ENCODE measurements at regions not wholly inside any gene's neighbourhood (a gene's known extent, or its start where the extent isn't known, plus 50 kb on each side); places are given as distances from the start of the nearest gene placed in this dataset.

DNA sequence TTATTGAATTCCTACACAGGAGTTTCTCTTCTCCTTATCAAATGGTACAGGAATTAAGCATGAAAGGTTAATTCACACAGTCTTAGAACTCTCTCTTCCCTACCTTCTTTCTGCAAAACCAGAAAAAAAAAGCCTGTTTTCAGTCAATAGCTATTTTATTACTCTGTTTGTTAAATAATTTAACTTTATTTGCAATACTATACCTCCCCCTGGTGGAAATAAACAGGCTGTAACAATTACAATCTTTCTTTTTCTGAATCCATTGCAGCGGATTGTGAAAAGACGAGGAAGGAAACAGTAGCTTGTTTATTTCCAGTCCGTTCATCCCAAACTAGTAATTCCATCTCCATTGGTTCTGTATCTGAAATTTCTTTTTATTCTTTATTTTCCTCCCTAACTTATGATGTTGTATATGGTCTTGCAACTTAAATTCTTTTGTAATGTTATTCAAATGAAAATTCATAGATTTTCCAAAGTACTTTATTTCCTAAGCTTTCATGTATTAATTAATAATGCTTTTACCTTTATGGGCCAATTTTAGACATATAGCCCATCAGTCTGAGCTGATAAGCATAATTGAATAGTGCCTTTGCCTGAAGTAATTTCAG, 165.2 kb downstream of the SH3BP4 start:
- Histone ChIP-seq H3K4me1 (ENCODE audit: control insufficient read depth in 2 of 3, insufficient read depth in 2 of 3, low read depth in 1 of 3, low read length in 3 of 3) (no peaks in the 10 kb centered on the region), H3K36me3 (ENCODE audit: control insufficient read depth in 2 of 3, insufficient read depth in 3 of 3, low read length in 3 of 3) (no peaks in the 10 kb centered on the region), H3K27ac (ENCODE audit: low read depth in 2 of 2, low read length in 2 of 2) (no peak overlapping the region), H3K9me3 (ENCODE audit: control insufficient read depth in 2 of 3, insufficient read depth in 1 of 3, low read length in 3 of 3) (no peaks in the 10 kb centered on the region), H3K4me3 (ENCODE audit: low read length in 3 of 3) (no peak overlapping the region), H3K9ac (ENCODE audit: low read length in 3 of 3) (no peak overlapping the region), H3K27me3 (ENCODE audit: control insufficient read depth, insufficient read depth, low read length) (no peaks in the 10 kb centered on the region)
- FAIRE-seq (peak; percentile 95), DNase-seq (peak in 2 of 5 donors; percentile 65 to 79)
- intact Hi-C loops (cut with DNase I): no loop called here
- peak; percentile 75 for TF ChIP-seq CTCF (IDR thresholded peaks at IDR 0.05; ENCODE audit: borderline replicate concordance, extremely low read depth, insufficient read depth)

DNA sequence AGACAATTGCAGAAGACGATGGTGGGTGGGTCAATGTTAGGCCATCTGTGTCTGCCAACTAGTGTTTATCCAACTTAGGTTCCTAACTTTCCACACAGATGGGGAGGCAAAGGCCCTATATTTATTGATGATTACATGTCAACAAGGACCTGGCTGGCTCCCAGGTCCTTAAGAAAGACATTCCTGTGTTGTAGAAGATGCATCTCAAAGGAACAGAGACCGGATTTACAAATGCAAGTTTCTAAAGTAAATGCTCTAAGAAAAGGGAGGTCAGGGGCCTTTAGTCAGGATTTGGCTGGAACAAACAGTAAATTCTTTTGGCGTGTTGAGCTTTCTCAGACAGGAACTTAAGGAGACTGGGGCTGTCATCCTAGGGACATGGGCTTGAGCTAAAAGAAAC, 175.0 kb downstream of the SH3BP4 start:
- no peak for TF ChIP-seq CTCF (IDR thresholded peaks at IDR 0.05; ENCODE audit: borderline replicate concordance, extremely low read depth, insufficient read depth)
- H3K9me3 ChIP-seq (ENCODE audit: control insufficient read depth in 2 of 3, insufficient read depth in 1 of 3, low read length in 3 of 3): no peaks in the 10 kb centered on the region
- intact Hi-C loops (cut with DNase I): no loop called here
- no peak overlapping the region for H3K9ac ChIP-seq (ENCODE audit: low read length in 3 of 3)
- no peaks in the 10 kb centered on the region for H3K36me3 ChIP-seq (ENCODE audit: control insufficient read depth in 2 of 3, insufficient read depth in 3 of 3, low read length in 3 of 3)
- no peak overlapping the region for H3K27ac ChIP-seq (ENCODE audit: low read depth in 2 of 2, low read length in 2 of 2)
- FAIRE-seq (no peak), DNase-seq (peak in 1 of 5 donors; percentile 37)
- H3K4me1 ChIP-seq (ENCODE audit: control insufficient read depth in 2 of 3, insufficient read depth in 2 of 3, low read depth in 1 of 3, low read length in 3 of 3): no peaks in the 10 kb centered on the region
- no peak overlapping the region for H3K4me3 ChIP-seq (ENCODE audit: low read length in 3 of 3)
- no peaks in the 10 kb centered on the region for H3K27me3 ChIP-seq (ENCODE audit: control insufficient read depth, insufficient read depth, low read length)

DNA sequence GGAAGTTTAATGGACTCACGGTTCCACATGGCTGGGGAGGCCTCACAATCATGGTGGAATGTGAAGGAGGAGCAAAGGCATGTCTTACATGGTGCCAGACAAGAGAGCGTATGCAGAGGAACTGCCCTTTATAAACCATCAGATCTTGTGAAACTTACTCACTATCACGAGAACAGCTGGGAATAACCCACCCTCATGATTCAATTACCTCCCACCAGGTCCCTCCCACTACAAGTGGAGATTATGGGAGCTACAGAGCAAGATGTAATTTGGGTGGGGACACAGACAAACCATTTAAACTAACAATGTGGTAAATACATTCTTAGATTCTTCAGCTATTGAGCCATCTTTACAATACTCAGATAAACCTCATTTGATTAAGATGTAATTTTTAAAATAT, 176.1 kb downstream of the SH3BP4 start:
- Histone ChIP-seq H3K27ac (ENCODE audit: low read depth in 2 of 2, low read length in 2 of 2) (no peak overlapping the region), H3K9ac (ENCODE audit: low read length in 3 of 3) (no peak overlapping the region), H3K27me3 (ENCODE audit: control insufficient read depth, insufficient read depth, low read length) (no peaks in the 10 kb centered on the region), H3K4me3 (ENCODE audit: low read length in 3 of 3) (no peak overlapping the region), H3K36me3 (ENCODE audit: control insufficient read depth in 2 of 3, insufficient read depth in 3 of 3, low read length in 3 of 3) (no peaks in the 10 kb centered on the region), H3K4me1 (ENCODE audit: control insufficient read depth in 2 of 3, insufficient read depth in 2 of 3, low read depth in 1 of 3, low read length in 3 of 3) (no peaks in the 10 kb centered on the region), H3K9me3 (ENCODE audit: control insufficient read depth in 2 of 3, insufficient read depth in 1 of 3, low read length in 3 of 3) (no peaks in the 10 kb centered on the region)
- DNase-seq: no peak
- FAIRE-seq: peak; percentile 23
- no peak for TF ChIP-seq CTCF (IDR thresholded peaks at IDR 0.05; ENCODE audit: borderline replicate concordance, extremely low read depth, insufficient read depth)
- intact Hi-C loops (cut with DNase I): no loop called here

- H3K36me3 ChIP-seq (ENCODE audit: control insufficient read depth in 2 of 3, insufficient read depth in 3 of 3, low read length in 3 of 3): no peaks in the 10 kb centered on the region
- no peak for DNase-seq
- no peaks in the 10 kb centered on the region for H3K4me1 ChIP-seq (ENCODE audit: control insufficient read depth in 2 of 3, insufficient read depth in 2 of 3, low read depth in 1 of 3, low read length in 3 of 3)
- H3K4me3 ChIP-seq (ENCODE audit: low read length in 3 of 3): no peak overlapping the region
- no peaks in the 10 kb centered on the region for H3K27me3 ChIP-seq (ENCODE audit: control insufficient read depth, insufficient read depth, low read length)
- H3K27ac ChIP-seq (ENCODE audit: low read depth in 2 of 2, low read length in 2 of 2): no peak overlapping the region
- intact Hi-C loops (cut with DNase I): no loop called here
- no peaks in the 10 kb centered on the region for H3K9me3 ChIP-seq (ENCODE audit: control insufficient read depth in 2 of 3, insufficient read depth in 1 of 3, low read length in 3 of 3)
- H3K9ac ChIP-seq (ENCODE audit: low read length in 3 of 3): no peak overlapping the region
- no peak for TF ChIP-seq CTCF (IDR thresholded peaks at IDR 0.05; ENCODE audit: borderline replicate concordance, extremely low read depth, insufficient read depth)
- FAIRE-seq: peak; percentile 59
Observed at GRCh38 chr2:235129850-235130249, 178.0 kb downstream of the SH3BP4 start.
